ENCODE measurements at regions not wholly inside any gene's neighbourhood (a gene's known extent, or its start where the extent isn't known, plus 50 kb on each side); places are given as distances from the start of the nearest gene placed in this dataset. TPM values are rescaled to one million over a fixed set of nuclear protein-coding genes. Genes with fewer than 3 reads are reported as not detected.

- DNase-seq (ENCODE audit: low read depth in 2 of 3, low spot score in 2 of 3), result no peak
These were observed 145.4 kb upstream of the EYS start for GRCh38 chr6:65852369-65852852.

- no peak for DNase-seq (ENCODE audit: low read depth in 2 of 3, low spot score in 2 of 3)
These were observed 123.1 kb upstream of the EYS start for GRCh38 chr6:65830151-65830550.

GRCh38 chr6:65819152-65819551, 112.1 kb upstream of the EYS start:
- DNase-seq (ENCODE audit: low read depth in 2 of 3, low spot score in 2 of 3), result no peak

GRCh38 chr6:65818576-65818975, 111.5 kb upstream of the EYS start:
- DNase-seq (ENCODE audit: low read depth in 2 of 3, low spot score in 2 of 3), result no peak

GRCh38 chr6:65816991-65817390, 110.0 kb upstream of the EYS start:
- DNase-seq (ENCODE audit: low read depth in 2 of 3, low spot score in 2 of 3), result no peak

GRCh38 chr6:65814071-65814470, 107.0 kb upstream of the EYS start:
- no peak for DNase-seq (ENCODE audit: low read depth in 2 of 3, low spot score in 2 of 3)

- no peak for DNase-seq (ENCODE audit: low read depth in 2 of 3, low spot score in 2 of 3)
These were observed 96.2 kb upstream of the EYS start for GRCh38 chr6:65803186-65803585.

- DNase-seq (ENCODE audit: low read depth in 2 of 3, low spot score in 2 of 3), result no peak
These were observed 92.4 kb upstream of the EYS start for GRCh38 chr6:65799389-65799788.

- DNase-seq (ENCODE audit: low read depth in 2 of 3, low spot score in 2 of 3), result no peak
These were observed 91.4 kb upstream of the EYS start for GRCh38 chr6:65798280-65799014.

- no peak for DNase-seq (ENCODE audit: low read depth in 2 of 3, low spot score in 2 of 3)
These were observed 83.6 kb upstream of the EYS start for GRCh38 chr6:65790666-65791065.

GRCh38 chr6:65787787-65788186, 80.8 kb upstream of the EYS start:
- DNase-seq (ENCODE audit: low read depth in 2 of 3, low spot score in 2 of 3), result no peak

GRCh38 chr6:65786815-65787214, 79.8 kb upstream of the EYS start:
- no peak for DNase-seq (ENCODE audit: low read depth in 2 of 3, low spot score in 2 of 3)

- DNase-seq (ENCODE audit: low read depth in 2 of 3, low spot score in 2 of 3), result no peak
These were observed 73.7 kb upstream of the EYS start for GRCh38 chr6:65780691-65781090.

- DNase-seq (ENCODE audit: low read depth in 2 of 3, low spot score in 2 of 3), result peak in 1 of 3 donors; percentile 0
These were observed 69.3 kb upstream of the EYS start for GRCh38 chr6:65776332-65776731.

GRCh38 chr6:65771946-65772345, 64.9 kb upstream of the EYS start:
- no peak for DNase-seq (ENCODE audit: low read depth in 2 of 3, low spot score in 2 of 3)

- no peak for DNase-seq (ENCODE audit: low read depth in 2 of 3, low spot score in 2 of 3)
These were observed 54.9 kb upstream of the EYS start for GRCh38 chr6:65761890-65762289.

GRCh38 chr6:65760285-65760684, 53.3 kb upstream of the EYS start:
- no peak for DNase-seq (ENCODE audit: low read depth in 2 of 3, low spot score in 2 of 3)

Small RNAs in the stretch of these regions (small RNA-seq; reads per million reads assigned to genes)
- gene RF00019 (not detected), gene RF00571 (not detected), gene RNA5SP208 (not detected), gene RNU6-280P (not detected), gene RNU7-66P (not detected)

Measured in hematopoietic multipotent progenitor cell (in vitro differentiated cells).